IPS-18a (cell line): ENCODE measurements at regions not wholly inside any gene's neighbourhood (a gene's known extent, or its start where the extent isn't known, plus 50 kb on each side); places are given as distances from the start of the nearest gene placed in this dataset.

Experiments
- H3K27ac ChIP-seq: one replicate; pipeline ENCODE4 v1.5.1; 2013; ENCODE audit warnings: low read length
- H3K27me3 ChIP-seq: one replicate; pipeline ENCODE4 v1.6.1; 2013; ENCODE audit warnings: mild to moderate bottlenecking, low read length; ENCODE audit not compliant: control insufficient read depth, insufficient read depth
- H3K36me3 ChIP-seq: one replicate; pipeline ENCODE4 v1.6.1; 2013; ENCODE audit warnings: low read depth, low read length; ENCODE audit not compliant: control insufficient read depth
- H3K4me1 ChIP-seq: one replicate; pipeline ENCODE4 v1.6.1; 2013; ENCODE audit warnings: low read depth, low read length; ENCODE audit not compliant: control insufficient read depth
- H3K4me3 ChIP-seq: one replicate; pipeline ENCODE4 v1.5.1; 2013; ENCODE audit warnings: low read length
- H3K9ac ChIP-seq: one replicate; pipeline ENCODE4 v1.6.1; 2013; ENCODE audit warnings: mild to moderate bottlenecking, low read length, moderate library complexity
- H3K9me3 ChIP-seq: one replicate; pipeline ENCODE4 v1.6.1; 2013; ENCODE audit warnings: low read depth, low read length; ENCODE audit not compliant: control insufficient read depth

DNA sequence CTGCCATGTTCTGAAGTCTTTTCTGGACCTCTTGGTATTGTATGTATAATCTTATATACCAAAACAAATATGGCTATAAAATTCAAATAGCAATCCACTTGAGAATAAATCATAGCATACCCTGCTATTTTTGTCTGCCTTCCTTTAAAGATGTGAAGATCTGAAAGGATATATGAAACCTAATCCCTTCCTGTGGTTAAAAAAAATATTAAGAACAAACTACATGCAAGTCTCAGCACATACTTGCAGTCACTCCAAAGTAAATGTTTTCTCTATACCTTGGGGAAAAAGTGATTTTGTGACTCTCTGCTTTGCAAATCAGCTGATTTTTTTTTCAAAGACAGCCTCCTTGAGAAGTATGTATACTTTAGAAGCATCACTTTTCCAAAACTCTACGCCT, 322.9 kb downstream of the ANKRD50 start:
- Histone ChIP-seq H3K9me3 (no peaks in the 10 kb centered on the region), H3K9ac (no peak overlapping the region), H3K36me3 (no peaks in the 10 kb centered on the region), H3K4me1 (no peaks in the 10 kb centered on the region), H3K27me3 (no peaks in the 10 kb centered on the region), H3K27ac (no peak overlapping the region), H3K4me3 (no peak overlapping the region)

DNA sequence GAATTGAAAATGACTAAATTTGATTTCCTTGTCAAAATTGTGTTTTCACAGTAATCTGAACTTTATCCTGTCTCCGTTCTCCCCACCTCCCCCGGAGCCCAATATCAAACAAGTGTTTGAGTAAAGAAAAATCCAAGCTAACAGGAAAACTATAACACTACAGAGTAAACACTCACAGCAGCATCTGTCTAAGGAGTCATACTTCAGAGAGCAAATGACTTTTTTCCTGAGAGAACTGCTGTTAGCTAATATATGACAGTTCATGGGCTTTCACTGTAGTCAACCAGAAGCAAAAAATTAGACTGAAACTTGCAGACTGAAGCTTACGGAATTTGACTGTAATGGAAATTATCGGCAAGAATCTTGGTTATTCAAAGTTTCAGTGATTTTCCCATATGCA, 321.7 kb downstream of the ANKRD50 start:
- no peaks in the 10 kb centered on the region for H3K4me1 ChIP-seq
- no peak overlapping the region for H3K4me3 ChIP-seq
- no peak overlapping the region for H3K27ac ChIP-seq
- no peaks in the 10 kb centered on the region for H3K27me3 ChIP-seq
- no peaks in the 10 kb centered on the region for H3K9me3 ChIP-seq
- H3K9ac ChIP-seq, result no peak overlapping the region
- H3K36me3 ChIP-seq, result no peaks in the 10 kb centered on the region

DNA sequence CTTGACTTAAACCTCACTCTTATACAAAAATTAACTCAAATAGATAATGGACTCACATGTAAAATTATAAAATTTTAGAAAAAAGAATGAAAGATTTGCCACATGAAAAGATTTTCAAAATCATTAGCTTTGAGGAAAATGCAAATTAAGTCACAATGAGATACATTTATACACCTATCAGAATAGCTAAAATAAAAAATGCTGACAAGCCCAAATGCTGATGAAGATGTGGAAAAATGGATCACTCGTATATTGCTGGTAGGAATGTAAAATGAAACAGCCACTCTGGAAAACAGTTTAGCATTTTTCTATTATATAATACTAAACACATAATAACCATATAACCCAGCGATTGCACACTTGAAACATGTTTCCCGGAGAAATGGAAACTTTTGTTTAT, 316.2 kb downstream of the ANKRD50 start:
- Histone ChIP-seq H3K27me3 (no peaks in the 10 kb centered on the region), H3K9me3 (no peaks in the 10 kb centered on the region), H3K36me3 (no peaks in the 10 kb centered on the region), H3K9ac (no peak overlapping the region), H3K27ac (no peak overlapping the region), H3K4me1 (peaks cover 4% of the 10 kb centered on the region), H3K4me3 (no peak overlapping the region)

DNA sequence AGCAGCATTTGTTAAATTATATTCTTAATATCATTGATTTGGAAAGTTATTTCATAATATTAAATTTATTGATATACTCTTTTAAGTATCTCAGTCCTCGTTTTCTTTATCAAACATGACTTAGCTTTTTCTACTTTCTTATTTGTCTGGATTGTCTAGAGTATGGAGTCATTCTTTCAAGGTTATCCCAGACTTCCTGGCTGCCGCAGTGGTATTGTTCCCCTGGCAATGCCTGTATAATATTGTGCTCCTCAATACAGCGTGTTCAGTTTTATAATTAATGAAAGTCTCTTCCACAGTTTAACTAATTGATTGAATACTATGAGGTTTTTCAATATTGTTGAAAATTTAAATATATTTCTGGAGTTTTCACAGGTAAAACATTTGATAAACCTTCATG, 310.9 kb downstream of the ANKRD50 start:
- Histone ChIP-seq H3K4me3 (no peak overlapping the region), H3K4me1 (peaks cover 4% of the 10 kb centered on the region), H3K27me3 (no peaks in the 10 kb centered on the region), H3K36me3 (no peaks in the 10 kb centered on the region), H3K9me3 (no peaks in the 10 kb centered on the region), H3K9ac (no peak overlapping the region), H3K27ac (no peak overlapping the region)

DNA sequence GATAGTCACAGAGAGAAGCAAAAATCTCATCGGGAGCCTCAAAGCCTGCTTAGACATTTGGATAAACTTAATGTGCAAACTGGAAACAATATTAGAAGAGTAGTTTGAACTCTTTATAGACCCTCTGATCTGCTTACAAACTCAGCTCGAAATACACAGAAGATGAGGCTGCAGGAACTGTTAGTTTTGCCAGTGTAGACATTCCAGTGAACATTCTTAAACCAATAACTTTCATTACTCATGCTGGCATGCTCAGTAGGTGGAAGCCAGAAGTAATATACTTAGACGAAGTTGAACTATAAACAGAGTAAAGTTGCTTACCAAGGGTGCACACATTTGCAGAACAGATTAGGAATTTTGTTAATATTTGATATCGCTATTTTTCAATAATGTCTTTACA, 303.5 kb downstream of the ANKRD50 start:
- H3K27ac ChIP-seq, result no peak overlapping the region
- H3K9me3 ChIP-seq, result no peaks in the 10 kb centered on the region
- H3K4me3 ChIP-seq, result no peak overlapping the region
- no peaks in the 10 kb centered on the region for H3K4me1 ChIP-seq
- no peaks in the 10 kb centered on the region for H3K27me3 ChIP-seq
- no peaks in the 10 kb centered on the region for H3K36me3 ChIP-seq
- no peak overlapping the region for H3K9ac ChIP-seq

DNA sequence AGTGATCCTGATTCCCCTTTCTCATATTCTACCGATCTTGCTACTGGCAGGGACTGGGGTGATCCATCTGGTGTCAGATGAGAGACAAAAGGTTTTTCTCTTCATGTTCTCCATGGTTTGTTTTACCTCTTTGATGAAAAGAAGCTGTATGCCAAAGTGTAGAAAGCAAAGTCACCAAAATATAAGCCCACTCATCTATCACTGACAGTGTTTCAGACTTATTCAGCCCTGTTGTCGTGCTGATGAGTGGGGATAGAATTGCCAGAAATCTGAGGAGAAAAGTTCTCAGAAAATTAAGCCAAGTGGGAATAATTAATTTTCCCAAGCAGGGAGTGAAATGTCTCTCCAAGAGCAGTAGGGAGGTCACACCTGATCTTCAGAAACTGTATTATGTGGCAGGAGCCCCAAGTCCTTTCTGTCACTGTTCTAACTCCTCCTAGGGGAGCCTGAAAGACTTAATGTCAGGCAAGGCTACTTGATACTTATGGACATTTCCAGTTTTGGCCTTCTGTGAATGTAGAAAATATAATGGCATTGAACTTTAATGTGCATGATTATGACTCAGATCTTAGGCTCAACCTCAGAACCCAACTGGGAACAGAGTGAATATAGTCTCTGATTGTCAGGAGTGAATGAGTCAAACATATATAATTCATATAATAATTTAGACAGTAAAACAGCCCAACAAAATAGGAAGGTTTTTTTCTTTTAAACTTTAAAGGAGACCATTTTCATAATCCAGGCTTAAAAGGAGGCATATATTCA, 298.1 kb downstream of the ANKRD50 start:
- Histone ChIP-seq H3K4me3 (no peak overlapping the region), H3K27ac (no peak overlapping the region), H3K4me1 (peaks cover 3% of the 10 kb centered on the region), H3K36me3 (no peaks in the 10 kb centered on the region), H3K27me3 (no peaks in the 10 kb centered on the region), H3K9ac (no peak overlapping the region), H3K9me3 (no peaks in the 10 kb centered on the region)

DNA sequence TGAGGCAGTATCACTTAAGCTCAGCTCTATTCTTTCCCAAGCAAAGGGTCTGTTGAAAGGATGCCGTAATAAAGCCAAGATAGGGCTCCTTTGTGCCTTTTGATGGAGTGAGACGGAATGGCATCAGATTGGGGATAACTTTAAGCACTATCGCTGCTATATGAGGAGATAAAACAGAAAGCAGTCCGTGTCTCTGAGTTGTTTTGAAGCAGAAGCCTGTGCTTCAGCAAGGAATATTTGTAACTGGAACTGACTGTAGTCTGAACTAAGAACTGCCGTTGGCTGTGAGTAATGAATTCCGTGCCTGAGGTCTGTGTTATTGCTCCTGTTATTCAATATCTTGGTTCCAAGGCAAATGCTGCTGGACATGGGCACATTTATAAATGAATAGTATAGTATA, 297.4 kb downstream of the ANKRD50 start:
- Histone ChIP-seq H3K27ac (no peak overlapping the region), H3K36me3 (no peaks in the 10 kb centered on the region), H3K4me3 (no peak overlapping the region), H3K9me3 (no peaks in the 10 kb centered on the region), H3K4me1 (peaks cover 3% of the 10 kb centered on the region), H3K27me3 (no peaks in the 10 kb centered on the region), H3K9ac (no peak overlapping the region)

DNA sequence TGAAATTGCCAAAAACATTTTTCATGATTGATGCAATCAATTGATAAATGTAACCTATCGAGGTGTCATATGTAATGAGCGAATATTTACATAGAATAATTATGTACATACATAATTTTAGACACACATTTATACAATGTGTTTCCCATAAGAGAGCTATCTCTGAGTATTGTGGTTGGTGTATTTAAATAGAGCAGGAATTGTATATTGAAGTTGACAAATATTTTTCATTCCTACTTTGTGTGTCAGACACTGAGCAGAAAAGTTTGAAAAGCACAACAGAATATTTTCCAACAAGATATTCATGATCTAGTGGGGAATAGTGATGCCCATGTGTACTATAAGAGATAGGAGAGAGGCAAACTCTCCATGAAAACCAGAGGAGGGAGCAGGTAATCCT, 295.2 kb downstream of the ANKRD50 start:
- no peak overlapping the region for H3K27ac ChIP-seq
- no peaks in the 10 kb centered on the region for H3K36me3 ChIP-seq
- H3K4me3 ChIP-seq, result no peak overlapping the region
- H3K9me3 ChIP-seq, result no peaks in the 10 kb centered on the region
- no peaks in the 10 kb centered on the region for H3K27me3 ChIP-seq
- peaks cover 12% of the 10 kb centered on the region for H3K4me1 ChIP-seq
- no peak overlapping the region for H3K9ac ChIP-seq

DNA sequence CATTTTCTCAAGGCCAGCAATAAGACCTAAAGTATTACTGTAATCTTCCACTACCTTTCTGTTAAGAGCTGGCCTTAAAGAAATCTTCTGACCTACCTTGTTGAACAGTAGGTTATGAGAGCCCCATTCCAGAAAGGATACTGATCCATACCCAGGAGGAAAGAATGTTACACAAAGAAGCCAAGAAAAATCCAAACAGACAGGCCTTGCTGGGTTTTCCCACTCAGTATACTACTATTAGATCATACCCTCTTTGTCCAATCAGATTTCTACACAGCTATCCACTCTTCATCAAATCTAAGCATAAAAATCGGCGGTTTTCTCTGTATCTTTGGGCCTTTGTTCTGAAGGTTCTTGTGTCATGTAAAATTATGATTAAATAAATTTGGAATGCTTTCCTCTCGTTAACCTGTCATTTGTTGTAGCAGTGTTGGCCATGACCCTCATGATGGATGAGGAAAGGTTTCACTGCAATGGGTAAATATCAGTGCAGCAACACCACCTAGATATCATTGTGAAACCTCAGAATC, 292.3 kb downstream of the ANKRD50 start:
- Histone ChIP-seq H3K27me3 (no peaks in the 10 kb centered on the region), H3K4me3 (no peak overlapping the region), H3K27ac (no peak overlapping the region), H3K4me1 (peaks cover 12% of the 10 kb centered on the region), H3K36me3 (no peaks in the 10 kb centered on the region), H3K9me3 (no peaks in the 10 kb centered on the region), H3K9ac (no peak overlapping the region)

DNA sequence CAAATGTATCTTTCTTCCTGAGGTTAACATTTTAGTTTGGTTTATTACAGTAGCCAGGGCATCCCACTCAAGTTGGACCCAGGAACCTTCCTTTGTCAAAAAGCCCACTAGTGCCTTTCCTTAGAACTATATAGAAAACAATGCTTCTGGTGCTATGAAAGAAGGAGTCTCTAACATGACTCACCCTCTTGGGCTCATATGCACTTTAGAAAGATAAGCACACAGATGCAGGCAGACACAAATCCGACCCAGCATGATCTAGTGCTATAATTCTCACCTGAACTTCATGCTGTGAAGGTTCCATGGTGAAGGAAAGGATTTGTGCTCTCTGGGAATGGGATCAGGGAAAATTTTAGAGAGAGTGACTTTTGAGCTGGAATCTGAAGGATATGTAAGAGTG, 289.4 kb downstream of the ANKRD50 start:
- Histone ChIP-seq H3K4me3 (no peak overlapping the region), H3K4me1 (peaks cover 9% of the 10 kb centered on the region), H3K27me3 (no peaks in the 10 kb centered on the region), H3K27ac (no peak overlapping the region), H3K9me3 (no peaks in the 10 kb centered on the region), H3K9ac (no peak overlapping the region), H3K36me3 (no peaks in the 10 kb centered on the region)

DNA sequence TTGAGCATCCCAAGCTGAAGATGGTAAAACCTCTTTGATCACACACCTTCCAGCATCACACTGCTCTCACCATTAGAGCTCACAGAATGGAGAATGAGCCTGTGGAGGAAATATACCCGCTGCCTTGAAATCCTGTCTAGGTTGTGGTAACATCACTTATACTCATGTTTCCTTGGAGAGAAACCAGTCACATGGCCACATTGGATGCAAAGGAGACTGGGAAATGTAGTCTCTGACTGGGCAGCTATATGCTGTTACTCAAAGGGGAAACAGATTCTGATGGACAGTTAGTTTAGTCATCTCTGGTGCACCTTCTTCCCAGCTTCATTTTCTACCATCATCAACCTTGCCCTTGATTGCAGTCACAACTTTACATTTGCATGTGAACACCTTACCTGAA, 286.3 kb downstream of the ANKRD50 start:
- H3K9ac ChIP-seq, result no peak overlapping the region
- H3K9me3 ChIP-seq, result no peaks in the 10 kb centered on the region
- no peak overlapping the region for H3K27ac ChIP-seq
- peaks cover 5% of the 10 kb centered on the region for H3K4me1 ChIP-seq
- H3K27me3 ChIP-seq, result no peaks in the 10 kb centered on the region
- H3K4me3 ChIP-seq, result no peak overlapping the region
- no peaks in the 10 kb centered on the region for H3K36me3 ChIP-seq

DNA sequence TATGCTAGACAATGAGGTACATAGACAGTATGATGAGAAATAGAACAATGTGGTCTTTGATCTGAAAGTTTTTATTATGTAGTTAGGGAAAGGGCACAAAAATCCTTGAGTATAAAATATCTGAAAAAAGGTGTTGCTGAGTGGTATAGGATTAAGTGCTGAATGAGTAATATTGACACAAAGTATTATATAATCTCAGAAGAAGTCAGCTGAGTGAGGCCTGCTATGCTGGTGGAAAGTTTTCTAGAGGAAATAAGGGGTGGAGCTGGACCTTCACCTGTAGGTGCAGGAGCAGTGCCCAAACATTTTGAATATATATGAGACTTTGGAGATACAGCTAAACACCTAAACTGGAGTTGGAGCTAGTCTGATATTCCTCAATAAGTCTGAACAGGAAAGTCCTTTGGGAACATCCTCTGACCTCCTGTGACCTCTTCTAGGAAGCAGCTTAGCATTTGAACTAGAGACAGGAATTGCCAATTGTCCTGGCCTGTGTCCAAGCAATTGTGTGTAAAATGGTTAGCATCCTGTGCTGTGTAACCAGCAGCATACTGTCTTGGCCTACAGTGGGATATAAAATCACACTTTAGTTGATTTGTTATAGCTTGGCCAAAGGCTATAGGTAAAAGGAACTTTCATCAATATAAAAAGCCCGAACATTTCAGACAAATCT, 285.3 kb downstream of the ANKRD50 start:
- no peak overlapping the region for H3K27ac ChIP-seq
- H3K9me3 ChIP-seq, result no peaks in the 10 kb centered on the region
- H3K9ac ChIP-seq, result no peak overlapping the region

More for the DNA sequence above, 285.3 kb downstream of the ANKRD50 start:
- Histone ChIP-seq H3K4me3 (no peak overlapping the region), H3K36me3 (no peaks in the 10 kb centered on the region), H3K27me3 (no peaks in the 10 kb centered on the region), H3K4me1 (no peaks in the 10 kb centered on the region)
